NCI-H1092 treated with DMSO at 0.1 percent for 48 hours (cell line): ENCODE measurements at regions not wholly inside any gene's neighbourhood (a gene's known extent, or its start where the extent isn't known, plus 50 kb on each side); places are given as distances from the start of the nearest gene placed in this dataset.

ENCODE experiments used
- DNase-seq: peaks from one replicate; lab custom pipeline; 2025; lab: John Stamatoyannopoulos, UW

DNA sequence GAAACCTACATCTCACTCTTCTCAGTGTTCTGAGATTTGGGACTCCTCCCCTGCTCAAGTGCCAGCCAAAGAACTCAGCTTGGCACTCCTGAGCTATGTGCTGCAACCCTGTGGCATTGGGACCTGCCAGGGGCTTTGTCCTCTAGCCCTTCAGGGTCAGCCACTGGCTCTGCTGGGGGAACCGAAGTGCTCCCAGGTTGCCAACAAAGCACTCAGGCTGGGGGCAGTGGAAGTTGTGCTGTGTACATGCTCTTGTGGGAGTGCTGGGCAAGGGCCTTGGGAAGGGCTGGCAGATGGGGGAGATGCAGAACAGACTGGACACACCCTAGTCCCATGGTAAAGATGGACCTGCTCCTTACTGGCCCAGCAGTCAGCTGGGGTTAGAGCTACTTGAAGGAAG, 498.6 kb downstream of the CAAP1 start:
- DNase-seq: no peak

DNA sequence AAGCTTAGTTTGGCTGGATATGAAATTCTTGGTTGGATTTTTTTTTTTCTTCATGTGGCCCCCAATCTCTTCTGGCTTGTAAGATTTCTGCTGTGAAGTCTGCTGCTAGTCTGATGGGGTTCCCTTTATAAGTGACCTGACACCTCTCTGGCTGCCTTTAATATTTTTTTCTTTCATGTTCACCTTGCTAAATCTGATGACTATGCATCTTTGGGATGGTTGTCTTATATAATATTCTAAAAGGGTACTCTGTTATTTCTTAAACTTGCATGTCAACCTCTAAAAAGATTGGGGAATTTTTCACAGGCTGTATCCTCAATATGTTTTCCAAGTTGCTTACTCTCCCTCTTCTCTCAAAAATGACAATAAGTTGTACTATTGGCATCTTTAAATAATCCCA, 500.0 kb downstream of the CAAP1 start:
- DNase-seq: no peak

DNA sequence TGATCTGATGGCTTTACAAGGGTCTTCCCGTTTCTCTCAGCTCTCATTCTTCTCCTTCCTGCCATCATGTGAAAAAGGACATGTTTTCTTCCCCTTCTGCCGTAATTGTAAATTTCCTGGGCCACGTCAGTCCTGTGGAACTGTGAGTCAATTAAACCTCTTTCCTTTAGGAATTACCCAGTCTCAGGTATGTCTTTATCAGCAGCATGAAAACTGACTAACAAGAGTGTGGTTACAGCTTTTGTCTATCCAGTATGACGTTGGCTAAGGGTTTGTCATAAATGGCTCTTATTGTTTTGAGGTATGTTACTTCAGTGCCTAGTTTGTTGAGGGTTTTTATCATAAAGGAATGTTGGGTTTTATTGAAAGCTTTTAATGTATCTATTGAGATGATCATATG, 501.6 kb downstream of the CAAP1 start:
- no peak for DNase-seq

DNA sequence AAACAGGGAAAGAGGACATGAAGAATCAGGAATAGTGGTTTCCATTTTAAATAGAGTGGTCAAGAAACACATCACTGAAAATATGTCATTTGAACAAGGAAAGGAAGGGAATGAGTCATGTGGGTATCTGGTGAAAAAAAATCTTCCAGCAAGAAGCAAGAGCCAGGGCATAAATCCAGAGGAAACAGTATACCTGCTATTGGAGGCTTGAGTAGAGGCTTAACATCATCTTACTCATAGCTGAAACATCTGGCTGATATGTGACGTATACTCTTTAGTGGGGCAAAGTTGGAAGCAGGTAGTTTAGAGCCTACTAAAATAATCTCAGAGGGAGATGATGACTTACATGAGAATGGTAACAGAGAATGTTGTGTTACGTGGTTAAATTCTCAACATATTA, 517.2 kb downstream of the CAAP1 start:
- no peak for DNase-seq

DNA sequence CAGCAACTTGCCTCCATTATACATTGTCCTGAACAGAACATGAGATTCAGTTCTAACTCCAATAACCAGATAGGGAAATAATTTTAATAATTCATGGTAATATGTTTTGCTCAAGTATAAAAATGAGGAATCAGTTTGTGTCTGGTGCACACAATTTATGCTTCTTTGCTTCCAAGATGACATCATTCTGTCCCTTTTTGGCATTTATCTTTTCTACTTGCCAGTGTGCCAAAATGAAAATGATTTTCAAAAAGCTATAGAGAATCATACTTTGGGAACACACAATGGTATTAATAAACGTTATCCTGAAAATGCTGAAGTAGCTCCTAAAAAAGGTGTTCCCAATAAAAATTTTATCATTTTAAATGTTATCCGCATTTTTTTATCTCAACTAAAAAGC, 519.0 kb downstream of the CAAP1 start:
- no peak for DNase-seq

DNA sequence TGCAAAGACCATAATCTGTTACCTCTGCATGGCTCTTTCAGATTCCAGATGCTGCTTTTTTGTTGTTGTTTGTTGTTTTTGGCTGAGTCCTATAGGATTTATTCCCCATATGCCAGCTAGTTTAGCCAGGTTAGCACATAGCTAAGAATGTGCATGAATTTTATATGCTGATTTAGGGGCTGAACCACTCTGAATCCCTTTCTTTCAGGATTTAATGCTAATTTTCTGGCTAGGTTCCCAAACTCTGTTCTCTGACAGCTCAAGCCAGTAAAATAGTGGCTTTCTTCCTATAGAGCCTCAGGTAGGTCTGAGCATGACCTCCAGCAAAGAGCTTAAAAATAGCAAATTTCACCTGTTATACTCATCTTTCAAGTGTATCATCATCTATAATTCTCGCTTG, 521.4 kb downstream of the CAAP1 start:
- no peak for DNase-seq

DNA sequence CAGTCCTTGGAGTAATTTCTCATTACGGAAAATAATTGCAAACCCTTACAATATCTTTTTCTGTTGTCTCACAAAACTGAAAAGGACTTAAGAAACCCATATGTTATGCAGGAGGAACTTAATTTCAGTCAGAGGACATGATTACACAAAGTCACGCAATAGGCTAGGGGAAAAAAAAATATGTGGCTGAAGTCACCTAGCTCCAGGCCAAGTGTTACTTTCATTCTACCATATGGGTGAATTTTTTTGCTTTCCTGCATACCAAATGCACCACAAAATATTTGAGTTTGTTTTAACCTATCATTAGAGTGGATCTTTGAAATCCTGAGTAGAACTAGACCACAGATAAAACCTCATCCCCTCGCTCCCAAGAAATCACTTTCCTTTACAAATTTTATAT, 523.5 kb downstream of the CAAP1 start:
- DNase-seq: no peak

DNA sequence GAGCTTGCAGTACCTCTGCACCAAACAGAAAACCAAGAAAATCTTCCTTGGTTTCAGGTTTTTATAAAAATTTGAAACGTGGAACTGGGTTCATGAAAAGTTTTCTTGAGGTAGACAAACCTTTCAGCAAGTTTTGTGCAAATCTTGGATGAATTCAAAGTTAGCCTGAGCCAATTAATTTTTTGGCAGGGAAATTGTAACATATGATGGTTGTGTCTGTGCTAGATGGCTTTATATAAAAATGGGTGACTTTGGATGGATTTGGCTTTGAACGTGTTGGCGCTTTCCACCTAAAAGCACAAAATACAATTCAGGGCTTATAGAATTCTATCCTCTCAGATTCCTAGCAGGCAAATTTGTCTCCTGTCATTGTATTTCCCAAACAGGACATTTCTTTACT, 524.4 kb downstream of the CAAP1 start:
- DNase-seq: no peak

DNA sequence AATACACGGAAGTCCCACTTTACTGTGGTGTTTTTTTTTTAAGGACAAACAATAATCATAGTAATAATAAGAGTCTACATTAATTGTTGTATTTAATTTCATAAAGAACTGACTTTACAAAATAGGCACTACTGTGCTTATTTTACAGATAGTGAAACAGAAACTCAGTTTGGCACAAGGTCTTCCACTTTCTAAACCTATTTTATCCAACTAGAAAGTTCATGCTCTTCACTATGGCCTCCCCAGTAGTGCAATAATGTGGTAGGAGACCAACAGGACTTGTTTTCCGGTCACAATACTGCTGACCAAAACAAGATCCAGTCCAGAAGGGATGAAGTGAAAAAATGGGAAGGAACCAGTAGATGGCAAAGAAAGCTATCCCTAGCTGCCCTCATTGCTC, 531.6 kb downstream of the CAAP1 start:
- DNase-seq: no peak

DNA sequence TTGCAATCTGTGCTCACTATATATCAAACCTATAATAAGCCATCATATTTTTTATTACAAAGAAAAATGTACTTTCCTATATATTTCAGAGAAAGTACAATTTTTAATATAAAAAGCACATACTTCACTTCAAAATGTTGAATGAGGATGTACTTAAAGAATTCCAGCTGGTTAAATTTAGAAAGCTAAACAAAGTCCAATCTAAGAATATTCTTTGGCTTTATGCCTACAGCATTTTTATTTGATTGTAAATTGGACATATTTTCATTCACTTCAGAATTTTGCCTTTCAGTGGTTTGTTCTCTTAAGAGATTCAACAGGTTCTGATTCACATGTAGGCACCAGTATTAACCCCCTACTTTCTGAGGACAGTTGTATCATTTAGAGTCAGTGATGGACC, 533.8 kb downstream of the CAAP1 start:
- no peak for DNase-seq

DNA sequence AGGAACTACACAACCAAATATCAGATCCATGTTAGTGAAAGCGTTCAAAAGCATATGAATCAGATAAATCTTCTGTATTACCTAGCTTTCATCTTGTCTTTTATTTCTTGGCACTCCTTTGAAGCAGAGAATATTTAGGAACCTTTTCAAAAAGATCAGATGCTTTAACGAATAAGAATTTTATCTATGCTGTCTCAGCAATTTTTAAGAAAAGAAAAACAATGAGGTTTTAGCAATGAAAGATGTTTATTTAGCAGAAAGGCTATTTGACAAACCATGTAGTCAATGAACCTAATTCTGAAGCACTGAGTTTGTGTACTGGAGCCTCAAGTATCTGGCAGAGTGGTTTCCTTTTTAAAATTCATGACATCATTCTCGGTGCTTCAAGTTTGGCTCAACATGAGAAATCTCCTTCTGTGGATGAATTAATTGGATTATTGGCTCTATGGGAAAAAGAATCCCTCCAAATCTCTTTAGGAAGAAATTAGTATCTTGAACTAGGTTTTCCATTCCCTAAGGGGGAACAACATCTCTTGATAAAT, 534.7 kb downstream of the CAAP1 start:
- DNase-seq: peak; percentile 58

DNA sequence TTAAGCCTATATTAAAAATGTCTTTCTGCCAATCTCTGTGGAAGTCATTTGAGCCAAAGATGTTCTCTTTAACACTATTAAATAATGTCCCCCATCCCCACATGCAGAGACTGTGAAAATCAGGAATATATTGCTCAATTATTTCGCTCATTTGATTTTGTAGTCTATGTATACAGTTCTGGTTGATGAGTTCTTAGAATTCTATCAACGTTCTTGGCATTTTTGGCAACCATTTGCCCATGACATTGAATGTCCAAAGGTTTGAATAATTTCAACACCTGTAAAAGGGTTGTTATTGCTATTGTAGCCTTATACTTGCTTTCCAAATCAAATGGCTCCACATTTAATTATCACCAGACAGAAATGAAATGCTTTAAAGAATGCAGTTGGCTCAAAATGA, 536.1 kb downstream of the CAAP1 start:
- DNase-seq: no peak

DNA sequence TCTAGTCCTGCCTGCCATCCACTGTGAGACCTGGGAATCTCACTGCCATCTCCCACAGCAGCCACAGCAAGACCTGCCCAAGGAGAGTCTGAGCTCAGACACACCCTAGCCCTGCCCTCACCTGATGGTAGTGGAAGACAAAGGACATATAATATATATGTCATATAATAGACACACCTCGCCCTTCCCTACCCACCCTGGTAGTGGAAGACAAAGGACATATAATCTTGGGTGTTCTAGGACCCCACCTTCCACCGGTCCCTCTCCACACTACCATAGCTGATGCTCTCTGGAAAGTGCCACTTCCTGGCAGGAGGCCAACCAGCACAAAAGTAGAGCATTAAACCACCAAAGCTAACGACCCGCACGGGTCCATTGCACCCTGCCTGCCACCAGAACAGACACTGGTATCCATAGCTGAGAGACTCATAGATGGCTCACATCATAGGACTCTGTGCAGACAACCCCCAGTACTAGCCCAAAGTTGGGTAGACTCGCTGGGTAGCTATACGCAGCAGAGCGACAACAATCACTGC, 545.6 kb downstream of the CAAP1 start:
- DNase-seq: no peak

DNA sequence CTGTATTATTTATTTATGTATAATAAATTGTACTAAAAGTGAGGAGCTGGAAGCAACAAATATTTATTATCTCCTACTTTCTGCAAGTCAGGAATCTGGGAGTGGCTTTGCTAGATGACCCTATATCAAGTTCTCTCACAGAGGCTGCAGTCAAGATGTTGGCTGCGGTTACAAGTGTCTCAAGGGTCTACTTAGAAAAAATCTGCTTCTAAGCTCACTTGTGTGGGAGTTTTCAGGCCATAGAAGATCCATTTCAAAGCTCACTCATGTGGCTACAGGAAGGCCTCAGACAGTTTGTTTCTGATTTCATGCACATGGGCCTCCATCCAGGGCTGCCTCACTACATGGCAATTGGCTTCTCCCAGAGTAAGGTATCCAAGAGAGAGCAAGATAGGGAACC, 551.1 kb downstream of the CAAP1 start:
- DNase-seq: no peak

DNA sequence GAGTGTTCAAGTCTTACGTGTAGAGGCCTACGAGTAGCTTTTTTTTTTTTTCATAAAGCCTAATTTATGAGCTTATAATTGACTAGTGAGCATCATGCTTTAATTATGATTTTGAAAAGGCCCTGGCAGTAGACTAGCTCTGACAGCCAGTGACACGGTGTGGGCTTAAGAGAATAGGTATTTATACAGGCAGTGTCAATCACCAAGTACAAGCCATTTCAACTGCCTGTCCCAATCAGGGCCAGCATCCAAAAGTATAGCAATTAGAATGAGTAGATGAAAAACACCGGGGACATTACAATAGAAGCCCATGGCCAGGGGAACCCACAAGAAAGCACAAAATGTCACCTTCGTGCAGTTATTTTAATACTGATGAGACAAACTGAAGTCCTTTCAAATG, 552.8 kb downstream of the CAAP1 start:
- no peak for DNase-seq

DNA sequence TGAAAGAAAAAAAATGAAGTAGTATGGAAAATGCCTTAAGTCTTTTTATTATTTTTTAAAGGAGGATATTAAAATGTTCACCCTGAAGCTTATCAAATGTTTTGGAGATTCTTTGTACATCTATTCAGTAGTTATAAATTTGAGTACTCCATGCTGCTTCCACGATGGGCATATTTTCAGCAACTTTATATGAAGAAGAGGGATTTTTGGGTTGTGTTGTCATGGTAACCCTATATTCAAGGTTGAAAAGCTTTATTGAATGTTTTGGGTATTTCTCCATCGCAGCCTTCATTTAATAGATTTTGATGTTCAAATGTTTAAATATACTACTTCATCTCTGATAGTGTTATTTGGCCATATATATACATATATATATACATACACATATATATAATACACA, 557.5 kb downstream of the CAAP1 start:
- DNase-seq: no peak

DNA sequence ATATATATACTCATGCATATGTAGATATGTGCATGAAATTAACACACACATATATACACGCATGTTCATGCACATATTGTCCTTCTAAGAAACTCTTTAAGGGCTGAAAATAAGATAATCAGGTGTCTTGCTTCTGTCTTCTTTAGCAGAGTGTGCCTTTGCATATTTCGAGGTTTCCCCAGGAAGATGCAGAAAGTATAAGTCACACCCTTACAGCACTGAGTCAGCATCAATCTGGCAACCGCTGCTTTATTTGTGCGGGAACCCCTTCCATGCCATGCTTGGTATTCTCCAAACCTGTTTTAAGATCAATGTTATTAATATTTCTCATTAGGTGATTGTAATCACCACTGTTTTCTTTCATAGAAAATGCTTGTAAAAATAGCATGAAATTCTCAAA, 557.9 kb downstream of the CAAP1 start:
- DNase-seq: no peak

DNA sequence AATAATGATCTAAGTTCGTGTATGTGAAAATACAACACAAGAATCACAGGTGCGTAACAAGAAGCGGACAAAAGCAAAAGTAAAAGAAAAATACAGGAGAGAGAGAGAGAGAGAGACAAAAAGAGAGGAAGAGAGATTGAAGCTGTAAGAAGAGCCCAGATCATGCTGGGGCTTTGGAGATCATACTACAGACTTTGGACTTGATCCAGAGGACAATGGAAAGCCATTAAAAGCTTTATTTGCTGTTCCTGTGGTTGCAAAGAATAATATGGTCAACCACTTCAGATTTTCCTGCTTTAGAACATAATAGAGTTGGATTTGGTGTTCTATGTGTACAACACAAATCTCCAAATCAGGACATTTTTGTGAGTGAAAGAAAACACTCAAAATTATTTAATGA, 561.4 kb downstream of the CAAP1 start:
- DNase-seq: peak; percentile 95

DNA sequence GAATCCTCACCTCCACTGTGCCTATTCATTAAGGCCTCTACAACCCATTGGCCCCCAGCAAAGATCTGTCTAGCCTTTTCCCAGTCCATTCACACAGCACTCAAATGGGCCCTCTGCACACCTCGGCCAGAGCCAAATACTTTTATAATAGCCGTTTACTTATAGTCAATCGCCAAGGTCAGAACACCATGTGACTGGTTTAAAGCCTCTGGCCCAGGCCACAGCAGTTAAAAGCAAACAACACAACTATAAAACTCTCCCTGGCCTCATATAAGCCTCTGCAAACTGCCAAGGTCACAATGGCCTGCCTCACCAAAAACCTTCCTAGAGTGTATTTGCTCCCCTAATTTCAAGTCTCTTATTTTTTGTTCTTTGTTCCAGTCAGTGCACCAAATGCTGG, 562.6 kb downstream of the CAAP1 start:
- peak; percentile 73 for DNase-seq

DNA sequence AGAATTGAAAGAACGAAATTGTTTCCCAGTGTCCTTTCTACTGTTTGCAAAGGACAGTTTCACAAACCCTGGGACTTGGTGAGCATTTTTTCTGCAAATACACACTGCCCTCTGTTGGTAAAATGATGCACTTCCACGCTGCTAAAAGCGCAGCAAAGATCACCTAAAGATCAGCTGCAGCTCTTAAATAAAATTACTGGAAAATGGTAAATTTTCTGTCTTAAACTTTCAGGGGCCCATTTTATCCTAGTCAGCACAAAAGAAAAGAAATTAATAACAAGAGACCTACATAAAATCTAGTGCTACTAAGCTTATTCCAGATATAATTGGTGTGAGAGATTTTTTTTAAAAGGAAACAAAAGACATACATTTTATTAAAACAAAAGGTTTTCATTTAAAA, 566.0 kb downstream of the CAAP1 start:
- peak; percentile 85 for DNase-seq

DNA sequence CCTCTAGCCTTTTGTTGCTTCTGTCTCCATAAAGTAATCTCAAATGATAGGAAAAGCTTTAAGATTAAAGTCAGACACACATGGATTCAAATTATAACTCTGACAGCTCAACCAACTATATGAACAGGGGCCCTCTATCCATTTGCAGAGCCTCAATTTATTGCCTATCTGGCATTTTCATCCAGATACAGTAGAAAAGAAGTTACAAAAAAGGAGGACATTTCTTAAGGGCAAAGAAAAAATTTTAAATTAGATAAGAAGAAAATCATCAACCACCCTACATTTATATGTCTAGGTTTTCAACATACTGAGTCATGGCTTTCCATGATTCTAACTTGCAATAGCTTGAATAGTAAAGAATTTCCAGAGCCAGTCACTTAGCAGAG, 567.2 kb downstream of the CAAP1 start:
- DNase-seq: no peak

DNA sequence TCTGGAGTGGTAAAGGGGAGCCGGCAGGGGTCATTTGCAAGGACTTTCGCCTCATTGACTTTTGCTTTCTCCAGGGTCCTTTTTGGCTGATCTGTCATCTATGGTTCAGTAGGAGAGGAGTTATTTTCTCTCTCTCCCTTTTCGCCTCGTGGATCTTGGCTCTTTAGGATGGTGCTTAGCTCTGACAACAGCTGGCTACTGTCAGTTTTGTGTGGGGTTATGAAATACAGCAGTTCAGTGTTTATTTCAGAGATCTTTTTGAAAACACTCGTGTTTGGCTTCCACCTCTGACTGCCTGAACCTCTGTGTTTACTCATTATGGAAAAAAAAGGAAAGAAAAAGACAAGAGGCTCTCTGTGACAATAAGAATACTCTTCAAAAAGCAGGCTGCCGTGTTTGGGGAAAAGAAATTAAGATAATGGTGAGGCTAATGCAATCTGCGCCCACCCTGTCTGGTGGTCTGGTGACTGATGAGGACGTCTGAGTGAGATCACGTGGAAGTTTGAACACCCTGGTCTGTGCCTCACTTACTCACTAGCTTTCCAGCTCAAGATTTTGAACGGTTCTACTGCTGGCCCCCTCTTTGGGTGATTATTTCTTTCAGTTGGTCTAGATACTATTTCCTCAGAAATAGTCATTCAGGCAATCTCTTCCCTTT, 567.7 kb downstream of the CAAP1 start:
- DNase-seq: peak; percentile 61

DNA sequence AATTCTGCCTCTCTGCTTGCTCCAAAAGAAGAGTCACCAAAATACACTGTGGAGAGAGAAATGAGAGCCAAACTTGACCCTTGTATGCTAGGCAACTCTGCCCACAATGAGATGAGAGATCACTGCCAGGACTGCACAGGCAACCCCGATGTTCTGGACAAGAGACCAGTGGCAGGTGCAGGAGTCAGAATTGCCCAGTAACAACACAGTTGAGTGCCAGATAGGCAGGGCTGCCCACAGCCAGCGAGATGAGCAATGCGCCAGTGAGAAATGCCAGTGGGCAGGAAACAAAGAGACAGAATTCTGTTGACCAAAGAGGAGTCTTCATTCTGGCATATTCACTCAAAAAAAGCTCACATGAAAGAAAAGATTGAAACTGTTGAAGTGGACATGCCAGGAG, 570.7 kb downstream of the CAAP1 start:
- no peak for DNase-seq

DNA sequence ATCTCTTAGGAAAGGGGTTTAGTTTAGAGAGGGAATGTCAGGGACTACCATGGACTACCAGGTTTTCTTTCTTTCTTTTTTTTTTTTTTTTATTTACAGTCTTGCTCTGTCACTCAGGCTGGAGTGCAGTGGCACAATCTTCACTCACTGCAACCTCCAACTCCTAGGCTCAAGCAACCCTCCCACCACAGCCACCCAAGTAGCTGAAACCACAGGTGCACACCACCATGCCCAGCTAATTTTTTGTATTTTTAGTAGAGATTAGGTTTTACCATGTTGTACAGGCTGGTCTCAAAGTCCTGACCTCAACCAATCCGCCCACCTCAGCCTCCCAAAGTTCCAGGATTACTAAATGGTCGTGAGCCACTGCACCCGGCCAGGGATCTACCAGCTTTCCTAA, 572.7 kb downstream of the CAAP1 start:
- no peak for DNase-seq
